Omental fat pad (tissue), 3 donors: ENCODE measurements at regions not wholly inside any gene's neighbourhood (a gene's known extent, or its start where the extent isn't known, plus 50 kb on each side); places are given as distances from the start of the nearest gene placed in this dataset.

Source experiments
- ATAC-seq: fragments of 150-250 bp; one replicate; pipeline ENCODE4 v1.9.1; 2016; ENCODE audit warnings: mild to moderate bottlenecking, moderate library complexity; ENCODE audit not compliant: low FRiP score
- DNase-seq: peaks from one replicate; pipeline ENCODE4 v3.0.0-alpha.2; 2019; ENCODE audit warnings: low spot score
- TF ChIP-seq, protein P1 (sequence below), 3 donors: fragments of 450-650 bp; IDR thresholded peaks; one replicate each; pipeline ENCODE4 v1.5.1; 2016 to 2017; ENCODE audit warnings: antibody characterized with exemption in 3 of 3, mild to moderate bottlenecking in 3 of 3, moderate library complexity in 2 of 3

GRCh38 chr4:82181789-82182188 is 192.0 kb downstream of the HNRNPD start:
- ATAC-seq (no peak), DNase-seq (no peak)
- TF ChIP-seq, protein P1, sequence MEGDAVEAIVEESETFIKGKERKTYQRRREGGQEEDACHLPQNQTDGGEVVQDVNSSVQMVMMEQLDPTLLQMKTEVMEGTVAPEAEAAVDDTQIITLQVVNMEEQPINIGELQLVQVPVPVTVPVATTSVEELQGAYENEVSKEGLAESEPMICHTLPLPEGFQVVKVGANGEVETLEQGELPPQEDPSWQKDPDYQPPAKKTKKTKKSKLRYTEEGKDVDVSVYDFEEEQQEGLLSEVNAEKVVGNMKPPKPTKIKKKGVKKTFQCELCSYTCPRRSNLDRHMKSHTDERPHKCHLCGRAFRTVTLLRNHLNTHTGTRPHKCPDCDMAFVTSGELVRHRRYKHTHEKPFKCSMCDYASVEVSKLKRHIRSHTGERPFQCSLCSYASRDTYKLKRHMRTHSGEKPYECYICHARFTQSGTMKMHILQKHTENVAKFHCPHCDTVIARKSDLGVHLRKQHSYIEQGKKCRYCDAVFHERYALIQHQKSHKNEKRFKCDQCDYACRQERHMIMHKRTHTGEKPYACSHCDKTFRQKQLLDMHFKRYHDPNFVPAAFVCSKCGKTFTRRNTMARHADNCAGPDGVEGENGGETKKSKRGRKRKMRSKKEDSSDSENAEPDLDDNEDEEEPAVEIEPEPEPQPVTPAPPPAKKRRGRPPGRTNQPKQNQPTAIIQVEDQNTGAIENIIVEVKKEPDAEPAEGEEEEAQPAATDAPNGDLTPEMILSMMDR (IDR thresholded peaks at IDR 0.05): no peak

GRCh38 chr4:82172186-82172585 is 201.6 kb downstream of the HNRNPD start:
- no peak for ATAC-seq
- no peak for DNase-seq
- TF ChIP-seq, protein P1 (IDR thresholded peaks at IDR 0.05): no peak

DNA sequence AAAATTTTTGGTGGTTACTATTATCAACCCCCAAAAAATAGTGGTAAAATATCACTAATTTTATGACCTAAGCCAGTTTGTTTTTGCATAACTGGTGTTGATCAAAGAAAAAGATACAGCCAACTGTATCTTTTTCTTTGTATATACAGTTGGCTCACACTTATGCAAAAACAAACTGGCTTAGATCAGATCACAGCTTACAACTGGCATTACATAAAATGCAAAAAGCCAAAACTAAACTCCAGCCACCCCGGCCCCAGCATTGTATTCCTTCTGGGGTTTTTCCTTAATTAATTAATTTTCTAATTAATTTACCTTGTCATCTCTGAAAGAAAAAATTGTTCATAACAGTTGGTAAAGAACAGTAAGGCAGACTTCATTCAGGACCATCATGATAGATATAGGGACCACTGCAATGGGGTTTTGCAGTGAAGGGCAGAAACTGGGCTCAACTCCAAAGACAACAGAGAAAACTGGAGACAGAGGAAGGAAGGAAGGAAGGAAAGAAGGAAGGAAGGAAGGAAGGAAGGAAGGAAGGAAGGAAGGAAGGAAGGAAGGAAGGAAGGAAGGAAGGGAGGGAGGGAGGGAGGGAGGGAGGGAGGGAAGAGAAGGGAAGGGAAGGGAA is 202.1 kb downstream of the HNRNPD start:
- TF ChIP-seq, protein P1 (IDR thresholded peaks at IDR 0.05): no peak
- DNase-seq (no peak), ATAC-seq (no peak)

- TF ChIP-seq, protein P1 (IDR thresholded peaks at IDR 0.05): no peak
- no peak for DNase-seq
- no peak for ATAC-seq
Observed at GRCh38 chr4:82149750-82150149, 224.0 kb downstream of the HNRNPD start.

- ATAC-seq: no peak
- DNase-seq: no peak
- TF ChIP-seq, protein P1 (IDR thresholded peaks at IDR 0.05): no peak
Observed at GRCh38 chr4:82145850-82146249, 227.9 kb downstream of the HNRNPD start.

GRCh38 chr4:82140422-82140821 is 233.4 kb downstream of the HNRNPD start:
- no peak for ATAC-seq
- DNase-seq: no peak
- TF ChIP-seq, protein P1 (IDR thresholded peaks at IDR 0.05): no peak

GRCh38 chr4:82139287-82139686 is 234.5 kb downstream of the HNRNPD start:
- ATAC-seq: no peak
- TF ChIP-seq, protein P1 (IDR thresholded peaks at IDR 0.05): no peak
- no peak for DNase-seq
